NCI-H2171 (cell line): ENCODE measurements at regions not wholly inside any gene's neighbourhood (a gene's known extent, or its start where the extent isn't known, plus 50 kb on each side); places are given as distances from the start of the nearest gene placed in this dataset.
A peak's percentile ranks its signal among the peaks of the same experiment; 100 is the strongest.
"Not testable (repeated sequence)": the region's sequence is repeated elsewhere in the genome, so short reads cannot be mapped to it uniquely, and the experiment has no call there.

Experiments
- DNase-seq: peaks from one replicate; lab custom pipeline; 2025; lab: John Stamatoyannopoulos, UW

DNA sequence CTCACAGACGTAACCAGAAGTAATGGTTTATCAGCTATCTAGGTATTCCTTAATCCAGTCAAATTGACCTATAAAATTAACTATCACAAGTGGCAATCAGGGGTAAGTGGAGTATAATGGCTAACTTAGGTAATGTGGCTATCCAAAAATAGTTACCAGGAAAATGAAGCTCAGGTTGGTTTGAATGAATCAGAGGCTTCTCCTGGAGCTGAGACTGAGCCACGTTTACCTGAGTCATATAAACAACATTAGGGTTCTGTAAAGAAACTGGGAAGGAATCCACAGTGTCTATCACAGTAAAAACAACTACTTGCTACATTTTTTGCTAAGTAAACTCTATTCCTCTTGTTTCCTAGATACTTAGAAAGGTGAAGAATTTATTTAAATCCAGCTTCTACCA, 236.0 kb upstream of the SPHKAP start:
- no peak for DNase-seq

GRCh38 chr2:228410061-228410460, 228.6 kb upstream of the SPHKAP start:
- DNase-seq: no peak

GRCh38 chr2:228409493-228409892, 228.0 kb upstream of the SPHKAP start:
- no peak for DNase-seq

DNA sequence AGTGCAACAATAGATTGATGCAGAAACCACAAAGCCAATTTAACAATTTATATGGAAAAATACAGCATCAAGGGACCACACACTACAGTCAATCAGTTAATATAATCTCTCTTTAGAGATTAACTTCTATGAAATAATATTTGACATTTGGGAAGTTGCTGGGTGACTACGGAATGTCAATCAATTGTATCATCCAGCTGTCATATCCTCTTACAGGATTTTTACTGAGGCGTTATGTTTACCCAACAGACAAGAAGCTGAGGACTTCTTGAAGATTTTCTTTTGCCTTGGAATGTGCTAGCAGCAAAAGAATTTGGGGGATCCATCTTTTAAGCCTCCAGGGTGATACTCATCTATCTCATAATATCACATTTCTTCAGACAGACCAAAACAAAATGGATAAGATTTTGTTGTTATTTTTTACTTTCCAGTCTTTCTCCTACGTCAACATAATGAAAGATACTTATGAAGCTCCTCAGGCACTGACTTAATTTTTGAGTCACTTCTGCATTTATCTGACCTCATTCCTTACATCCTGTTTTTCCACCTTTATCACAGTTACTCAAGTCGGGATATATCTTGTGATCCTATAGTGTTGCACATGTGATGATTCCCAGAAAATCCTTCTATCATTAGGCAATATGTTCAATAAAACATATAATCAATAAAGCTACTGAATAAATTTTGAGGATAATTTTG, 227.2 kb upstream of the SPHKAP start:
- DNase-seq: no peak

GRCh38 chr2:228407821-228408220, 226.3 kb upstream of the SPHKAP start:
- no peak for DNase-seq

GRCh38 chr2:228401065-228401912, 219.8 kb upstream of the SPHKAP start:
- DNase-seq: no peak

GRCh38 chr2:228387776-228388175, 206.3 kb upstream of the SPHKAP start:
- no peak for DNase-seq

GRCh38 chr2:228378696-228379425, 197.4 kb upstream of the SPHKAP start:
- no peak for DNase-seq

GRCh38 chr2:228378233-228378632, 196.7 kb upstream of the SPHKAP start:
- no peak for DNase-seq

GRCh38 chr2:228377533-228377932, 196.0 kb upstream of the SPHKAP start:
- DNase-seq: no peak

GRCh38 chr2:228374741-228375140, 193.3 kb upstream of the SPHKAP start:
- DNase-seq: no peak

- DNase-seq: no peak
Observed at GRCh38 chr2:228373191-228373590, 191.7 kb upstream of the SPHKAP start.

- DNase-seq: no peak
Observed at GRCh38 chr2:228372212-228372611, 190.7 kb upstream of the SPHKAP start.

GRCh38 chr2:228369400-228370031, 188.0 kb upstream of the SPHKAP start:
- DNase-seq: no peak

GRCh38 chr2:228367356-228367755, 185.9 kb upstream of the SPHKAP start:
- DNase-seq: peak; percentile 47

DNA sequence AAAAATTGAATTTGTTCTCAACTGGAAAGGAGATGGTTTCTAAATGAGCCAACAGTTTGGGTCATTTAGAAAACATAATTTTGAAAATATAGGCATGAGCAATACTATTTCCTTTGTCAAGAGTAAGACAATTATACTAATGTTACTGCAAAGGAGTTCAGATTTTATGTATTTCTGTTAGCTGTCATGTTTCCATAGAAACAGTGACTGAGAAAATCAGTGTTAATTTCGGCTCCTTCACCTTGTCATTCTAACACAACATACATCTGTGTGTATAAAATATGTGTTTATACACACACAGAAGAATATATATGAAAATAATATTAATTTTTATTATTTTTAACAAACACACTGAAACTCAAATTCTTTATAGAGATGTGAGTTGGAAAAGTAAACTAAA, 178.0 kb upstream of the SPHKAP start:
- no peak for DNase-seq

GRCh38 chr2:228355897-228356296, 174.4 kb upstream of the SPHKAP start:
- no peak for DNase-seq

DNA sequence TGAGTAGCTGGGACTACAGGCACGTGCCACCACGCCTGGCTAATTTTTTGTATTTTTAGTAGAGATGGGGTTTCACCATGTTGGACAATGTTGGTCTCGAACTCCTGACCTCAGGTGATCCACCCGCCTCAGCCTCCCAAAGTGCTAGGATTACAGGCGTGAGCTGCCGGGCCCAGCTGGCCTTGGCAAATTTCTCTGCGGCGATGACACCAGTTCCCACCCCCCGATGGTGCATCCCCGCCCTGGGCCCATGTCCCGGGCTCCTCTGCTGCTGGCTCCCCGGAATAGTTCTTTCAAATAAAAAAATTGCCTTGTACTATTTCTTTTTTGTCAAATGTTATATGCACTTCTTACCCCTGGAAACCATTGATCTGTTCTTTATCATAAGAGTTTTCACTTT, 171.5 kb upstream of the SPHKAP start:
- not testable (repeated sequence) for DNase-seq

DNA sequence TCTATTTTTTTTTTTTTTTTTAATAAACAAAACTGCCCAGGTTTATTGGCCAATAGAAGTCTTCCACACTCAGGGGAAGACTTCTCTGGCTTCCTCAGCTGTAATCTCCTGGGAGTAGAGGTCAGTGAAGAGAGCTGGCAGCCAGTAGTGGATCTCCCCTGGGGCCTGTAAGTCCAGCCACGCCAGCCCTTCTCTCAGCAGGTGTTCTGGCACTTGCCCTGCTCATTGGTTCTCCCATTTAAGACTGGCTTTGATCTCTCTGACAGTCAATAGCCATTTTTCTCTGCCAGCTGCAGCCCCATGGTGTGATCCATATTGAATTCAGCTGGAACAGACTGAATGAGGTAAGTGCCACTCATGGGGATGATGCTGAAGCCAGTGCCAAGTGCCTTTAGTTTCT, 170.6 kb upstream of the SPHKAP start:
- no peak for DNase-seq

GRCh38 chr2:228348516-228349064, 167.1 kb upstream of the SPHKAP start:
- DNase-seq: no peak

DNA sequence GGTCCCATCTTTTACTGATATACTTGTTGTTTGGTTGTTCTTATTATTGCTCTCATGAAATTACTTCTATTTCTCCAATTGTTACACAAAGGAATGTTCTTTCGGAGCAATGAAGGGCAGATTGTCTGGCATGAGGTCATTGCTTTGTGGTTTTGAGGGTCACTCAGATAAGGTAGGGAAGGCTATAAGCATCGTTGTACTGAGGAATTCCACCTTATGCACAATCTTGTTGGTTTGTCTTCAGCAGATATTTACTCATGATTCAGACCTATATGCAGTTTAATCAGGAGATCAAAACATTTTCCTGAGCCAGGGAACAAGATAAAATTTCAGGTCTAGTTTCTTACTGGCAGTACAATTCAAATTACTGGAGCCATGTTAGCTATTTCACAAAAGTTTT, 163.0 kb upstream of the SPHKAP start:
- no peak for DNase-seq

- no peak for DNase-seq
Observed at GRCh38 chr2:228339525-228339924, 158.0 kb upstream of the SPHKAP start.
